IMR-90 (cell line): ENCODE measurements at regions not wholly inside any gene's neighbourhood (a gene's known extent, or its start where the extent isn't known, plus 50 kb on each side); places are given as distances from the start of the nearest gene placed in this dataset.

Experiments
- ATAC-seq: fragments of 200-7000 bp; cut with Tn5 transposase; 2 replicates; pipeline ENCODE4 v1.9.1; 2020; ENCODE audit warnings: low read depth, mild to moderate bottlenecking, moderate library complexity
- BruUV-seq: library from RNA; stranded (reverse); fragments of 400-500 nt; replicated peaks from 2 replicates; lab custom pipeline; 2021; lab: Mats Ljungman, UMichigan
- CTCF ChIA-PET: fragments of 300-600 bp; formaldehyde crosslinking; extraction: SDS; loops from one replicate; lab custom pipeline; 2021; ENCODE audit warnings: antibody characterized with exemption; lab: Yijun Ruan, JAX
- POLR2A ChIA-PET: fragments of 300-600 bp; sonication (Branson Sonifier 250); formaldehyde crosslinking; loops from one replicate; lab custom pipeline; 2022; ENCODE audit warnings: antibody characterized with exemption; ENCODE audit not compliant: unreplicated experiment; lab: Charles Lee
- DNase-seq: peaks from one replicate; pipeline ENCODE4 v3.0.0; 2013
- H2AFZ ChIP-seq: replicated peaks from 2 replicates; pipeline ENCODE3; 2013; ENCODE audit warnings: low read length, mild to moderate bottlenecking; ENCODE audit not compliant: poor library complexity
- H2AK5ac ChIP-seq: 2 replicates; pipeline ENCODE4 v1.6.1; 2013; ENCODE audit warnings: low read depth, low read length, inconsistent platforms
- H2AK9ac ChIP-seq: replicated peaks from 2 replicates; pipeline ENCODE3; 2013; ENCODE audit warnings: mild to moderate bottlenecking, low read depth, low read length, moderate library complexity; ENCODE audit not compliant: poor library complexity
- H2BK120ac ChIP-seq: 2 replicates; pipeline ENCODE4 v1.6.1; 2013; ENCODE audit warnings: low read depth, low read length, inconsistent platforms
- H2BK15ac ChIP-seq: 3 replicates; pipeline ENCODE4 v1.6.1; 2013; ENCODE audit warnings: low read depth, low read length, inconsistent platforms
- H2BK20ac ChIP-seq: 2 replicates; pipeline ENCODE4 v1.6.1; 2013; ENCODE audit warnings: low read depth, mild to moderate bottlenecking, inconsistent platforms, low read length, moderate library complexity
- H2BK5ac ChIP-seq: 2 replicates; pipeline ENCODE4 v1.6.1; 2013; ENCODE audit warnings: mild to moderate bottlenecking, low read depth, low read length, inconsistent platforms; ENCODE audit not compliant: poor library complexity, severe bottlenecking
- H3K14ac ChIP-seq: replicated peaks from 2 replicates; pipeline ENCODE4 v1.6.1; 2013; ENCODE audit warnings: low read depth, low read length, inconsistent platforms
- H3K18ac ChIP-seq: 2 replicates; pipeline ENCODE4 v1.6.1; 2013; ENCODE audit warnings: low read depth, low read length, control low read depth
- H3K23ac ChIP-seq: 2 replicates; pipeline ENCODE4 v1.6.1; 2013; ENCODE audit warnings: low read depth, low read length, inconsistent platforms
- H3K27ac ChIP-seq: 2 replicates; pipeline ENCODE4 v1.5.1; 2013; ENCODE audit warnings: mild to moderate bottlenecking, control low read depth, low read length; ENCODE audit not compliant: insufficient read depth
- H3K27me3 ChIP-seq: 2 replicates; pipeline ENCODE4 v1.6.1; 2013; ENCODE audit warnings: low read length; ENCODE audit not compliant: control insufficient read depth, insufficient read depth
- H3K36me3 ChIP-seq: 2 replicates; pipeline ENCODE4 v1.6.1; 2013; ENCODE audit warnings: low read length, mixed read lengths; ENCODE audit not compliant: control insufficient read depth, insufficient read depth
- H3K4ac ChIP-seq: 2 replicates; pipeline ENCODE4 v1.6.1; 2013; ENCODE audit warnings: low read depth, low read length, inconsistent platforms
- H3K4me1 ChIP-seq: 2 replicates; pipeline ENCODE4 v1.6.1; 2013; ENCODE audit warnings: low read length, mixed read lengths; ENCODE audit not compliant: control insufficient read depth, insufficient read depth
- H3K4me2 ChIP-seq: 2 replicates; pipeline ENCODE4 v1.6.1; 2013; ENCODE audit warnings: low read depth, mild to moderate bottlenecking, control low read depth, low read length, moderate library complexity
- H3K4me3 ChIP-seq: 2 replicates; pipeline ENCODE4 v1.5.1; 2013; ENCODE audit warnings: low read depth, mild to moderate bottlenecking, control low read depth, low read length, moderate library complexity; ENCODE audit not compliant: insufficient read depth
- H3K56ac ChIP-seq: 2 replicates; pipeline ENCODE4 v1.6.1; 2013; ENCODE audit warnings: low read length, inconsistent platforms; ENCODE audit not compliant: insufficient read depth; ENCODE audit errors: extremely low read depth
- H3K79me1 ChIP-seq, 2 experiments: 2 replicates each; pipeline ENCODE4 v1.6.1; 2013; ENCODE audit warnings: low read length in 2 of 2, inconsistent platforms in 1 of 2, low read depth in 1 of 2
- H3K9ac ChIP-seq: 2 replicates; pipeline ENCODE4 v1.6.1; 2013; ENCODE audit warnings: low read depth, low read length, control low read depth
- H3K9me1 ChIP-seq: 2 replicates; pipeline ENCODE4 v1.6.1; 2013; ENCODE audit warnings: low read length, inconsistent platforms; ENCODE audit not compliant: insufficient read depth
- H3K9me3 ChIP-seq: 2 replicates; pipeline ENCODE4 v1.6.1; 2013; ENCODE audit warnings: low read length; ENCODE audit not compliant: control insufficient read depth, insufficient read depth
- H4K20me1 ChIP-seq: 2 replicates; pipeline ENCODE4 v1.6.1; 2013; ENCODE audit warnings: low read length, inconsistent platforms; ENCODE audit not compliant: insufficient read depth
- H4K5ac ChIP-seq: 2 replicates; pipeline ENCODE4 v1.6.1; 2013; ENCODE audit warnings: mild to moderate bottlenecking, low read depth, low read length, control low read depth
- H4K8ac ChIP-seq, 2 experiments: 2 replicates each; pipeline ENCODE4 v1.6.1; 2013; ENCODE audit warnings: low read depth in 2 of 2, low read length in 2 of 2, control low read depth in 1 of 2, inconsistent platforms in 1 of 2
- H4K91ac ChIP-seq: 2 replicates; pipeline ENCODE4 v1.6.1; 2013; ENCODE audit warnings: low read depth, low read length, inconsistent platforms; ENCODE audit not compliant: insufficient read depth
- BHLHE40 ChIP-seq: fragments of 150-350 bp; IDR thresholded peaks from 2 replicates; pipeline ENCODE4 v1.6.1; 2016; ENCODE audit warnings: mild to moderate bottlenecking, low read depth, low read length
- CEBPB ChIP-seq: IDR thresholded peaks from 2 replicates; pipeline ENCODE4 v1.6.1; 2012; ENCODE audit warnings: low read depth, low read length, improper control_type of control experiment
- CTCF ChIP-seq: conservative IDR thresholded peaks from 2 replicates; pipeline ENCODE4 v1.5.1; 2012; ENCODE audit warnings: mild to moderate bottlenecking, low read depth, low read length, improper control_type of control experiment
- FOS ChIP-seq: fragments of 150-350 bp; IDR thresholded peaks from 2 replicates; pipeline ENCODE4 v1.6.1; 2016; ENCODE audit warnings: low read depth, low read length
- MAFK ChIP-seq: IDR thresholded peaks from 2 replicates; pipeline ENCODE4 v1.6.1; 2012; ENCODE audit warnings: low read depth, low read length, improper control_type of control experiment
- MAZ ChIP-seq: IDR thresholded peaks from 2 replicates; pipeline ENCODE4 v1.6.1; 2012; ENCODE audit warnings: low read depth, mild to moderate bottlenecking, low read length, improper control_type of control experiment, moderate library complexity, borderline replicate concordance
- MXI1 ChIP-seq: IDR thresholded peaks from 2 replicates; pipeline ENCODE4 v1.6.1; 2012; ENCODE audit warnings: low read depth, mild to moderate bottlenecking, low read length, moderate library complexity, borderline replicate concordance
- NFE2L2 ChIP-seq: fragments of 150-350 bp; IDR thresholded peaks from 2 replicates; pipeline ENCODE4 v1.6.1; 2016; ENCODE audit warnings: low read depth, mild to moderate bottlenecking, low read length
- POLR2A ChIP-seq: IDR thresholded peaks from 2 replicates; pipeline ENCODE4 v1.6.1; 2012; ENCODE audit warnings: mild to moderate bottlenecking, low read depth, low read length
- RCOR1 ChIP-seq: IDR thresholded peaks from 2 replicates; pipeline ENCODE4 v1.6.1; 2012; ENCODE audit warnings: mild to moderate bottlenecking, low read length, improper control_type of control experiment; ENCODE audit not compliant: insufficient replicate concordance
- RFX5 ChIP-seq: IDR thresholded peaks from 2 replicates; pipeline ENCODE4 v1.8.0; 2012; ENCODE audit warnings: low read depth, mild to moderate bottlenecking, low read length, moderate library complexity
- WGBS, 2 experiments: methylation state at CpG; one replicate each; pipeline versions ENCODE4 v1.1.5 to v1.1.7; 2013; ENCODE audit warnings: missing lambda C conversion rate in 2 of 2; ENCODE audit not compliant: insufficient read length in 1 of 2; ENCODE audit errors: extremely low coverage in 2 of 2; 5-methylcytosine and 5-hydroxymethylcytosine counted together
- dilution Hi-C: fragments of 300-500 bp; cut with HindIII; formaldehyde crosslinking; loops from one replicate; pipeline ENCODE4 v1.14.3; 2018; ENCODE audit warnings: low sequenced_read_pairs; ENCODE audit not compliant: unreplicated experiment
- in situ Hi-C: fragments of 300-500 bp; cut with MboI; formaldehyde crosslinking; loops from 3 replicates; pipeline ENCODE4 v1.14.3; 2019; ENCODE audit warnings: low sequenced_read_pairs, inconsistent platforms, mixed read lengths
- intact Hi-C: fragments of 100-400 bp; cut with micrococcal nuclease; formaldehyde crosslinking; loops from 2 replicates; pipeline ENCODE4 v1.10.0; 2022

- dilution Hi-C loops (no loop called here), intact Hi-C loops (no loop called here), in situ Hi-C loops (no loop called here)
- Histone ChIP-seq H4K91ac (no peak overlapping the region), H2BK120ac (no peak overlapping the region), H3K4me1 (no peaks in the 10 kb centered on the region), H4K8ac (no peak overlapping the region), H3K9me3 (no peaks in the 10 kb centered on the region; the same call in 1 of the 2 replicates), H3K4me2 (no peak overlapping the region), H4K5ac (no peak overlapping the region), H3K4me3 (no peak overlapping the region), H3K9ac (no peak overlapping the region), H4K20me1 (no peaks in the 10 kb centered on the region), H3K18ac (no peak overlapping the region), H3K14ac (no peak overlapping the region), H3K27ac (no peak overlapping the region), H2AK9ac (no peak overlapping the region), H2AFZ (no peak overlapping the region), H3K27me3 (no peaks in the 10 kb centered on the region), H3K23ac (no peak overlapping the region), H3K56ac (no peak overlapping the region), H3K9me1 (no peaks in the 10 kb centered on the region), H3K4ac (no peak overlapping the region), H3K79me1 (no peaks in the 10 kb centered on the region), H2AK5ac (no peak overlapping the region), H2BK5ac (no peak overlapping the region), H2BK15ac (no peak overlapping the region), H2BK20ac (no peak overlapping the region), H3K36me3 (no peaks in the 10 kb centered on the region)
- CTCF ChIA-PET: interaction anchor here (0.6 kb wide), 1 partner anchor 51 kb away, joined by 3 read pairs; no protein-coding TSS in a partner anchor
- no TSS peak for BruUV-seq
- no peak for DNase-seq
- no peak for TF ChIP-seq FOS
- TF ChIP-seq CTCF: no peak
- no peak for TF ChIP-seq RFX5
- TF ChIP-seq POLR2A: no peak
- no peak for TF ChIP-seq MXI1
- TF ChIP-seq RCOR1: no peak
- TF ChIP-seq MAZ: no peak
- TF ChIP-seq CEBPB: no peak
- TF ChIP-seq MAFK: no peak
- TF ChIP-seq BHLHE40: no peak
- TF ChIP-seq NFE2L2: no peak
- no peak for ATAC-seq
- no CpG with 5 or more reads among the region's 8 CpGs for WGBS, 2 experiments
- POLR2A ChIA-PET: no interaction called here
These were observed 440.0 kb downstream of the ZNF536 start for GRCh38 chr19:30812099-30812678.
